ENCODE measurements at regions not wholly inside any gene's neighbourhood (a gene's known extent, or its start where the extent isn't known, plus 50 kb on each side); places are given as distances from the start of the nearest gene placed in this dataset.

- Histone ChIP-seq H3K27me3 (ENCODE audit: insufficient read depth, poor library complexity, severe bottlenecking) (no peaks in the 10 kb centered on the region), H3K36me3 (ENCODE audit: low read depth) (no peaks in the 10 kb centered on the region), H3K4me1 (ENCODE audit: insufficient read depth, poor library complexity, severe bottlenecking) (no peaks in the 10 kb centered on the region), H3K27ac (ENCODE audit: poor library complexity, severe bottlenecking) (no peak overlapping the region), H3K4me3 (ENCODE audit: severe bottlenecking) (no peak overlapping the region), H3K9me3 (ENCODE audit: severe bottlenecking) (no peaks in the 10 kb centered on the region)
- ATAC-seq (ENCODE audit: low read depth) (no peak), DNase-seq (ENCODE audit: low spot score) (no peak)
- TF ChIP-seq, protein P1, sequence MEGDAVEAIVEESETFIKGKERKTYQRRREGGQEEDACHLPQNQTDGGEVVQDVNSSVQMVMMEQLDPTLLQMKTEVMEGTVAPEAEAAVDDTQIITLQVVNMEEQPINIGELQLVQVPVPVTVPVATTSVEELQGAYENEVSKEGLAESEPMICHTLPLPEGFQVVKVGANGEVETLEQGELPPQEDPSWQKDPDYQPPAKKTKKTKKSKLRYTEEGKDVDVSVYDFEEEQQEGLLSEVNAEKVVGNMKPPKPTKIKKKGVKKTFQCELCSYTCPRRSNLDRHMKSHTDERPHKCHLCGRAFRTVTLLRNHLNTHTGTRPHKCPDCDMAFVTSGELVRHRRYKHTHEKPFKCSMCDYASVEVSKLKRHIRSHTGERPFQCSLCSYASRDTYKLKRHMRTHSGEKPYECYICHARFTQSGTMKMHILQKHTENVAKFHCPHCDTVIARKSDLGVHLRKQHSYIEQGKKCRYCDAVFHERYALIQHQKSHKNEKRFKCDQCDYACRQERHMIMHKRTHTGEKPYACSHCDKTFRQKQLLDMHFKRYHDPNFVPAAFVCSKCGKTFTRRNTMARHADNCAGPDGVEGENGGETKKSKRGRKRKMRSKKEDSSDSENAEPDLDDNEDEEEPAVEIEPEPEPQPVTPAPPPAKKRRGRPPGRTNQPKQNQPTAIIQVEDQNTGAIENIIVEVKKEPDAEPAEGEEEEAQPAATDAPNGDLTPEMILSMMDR (IDR thresholded peaks at IDR 0.05; ENCODE audit: poor library complexity, severe bottlenecking): no peak
Measured at GRCh38 chr1:224492015-224492414, 57.4 kb upstream of the WDR26 start.

GRCh38 chr1:224492632-224493031, 58.0 kb upstream of the WDR26 start:
- DNase-seq (ENCODE audit: low spot score) (no peak), ATAC-seq (ENCODE audit: low read depth) (no peak)
- Histone ChIP-seq H3K4me1 (ENCODE audit: insufficient read depth, poor library complexity, severe bottlenecking) (peaks cover 2% of the 10 kb centered on the region), H3K36me3 (ENCODE audit: low read depth) (no peaks in the 10 kb centered on the region), H3K27me3 (ENCODE audit: insufficient read depth, poor library complexity, severe bottlenecking) (no peaks in the 10 kb centered on the region), H3K4me3 (ENCODE audit: severe bottlenecking) (no peak overlapping the region), H3K27ac (ENCODE audit: poor library complexity, severe bottlenecking) (no peak overlapping the region), H3K9me3 (ENCODE audit: severe bottlenecking) (no peaks in the 10 kb centered on the region)
- TF ChIP-seq, protein P1 (IDR thresholded peaks at IDR 0.05; ENCODE audit: poor library complexity, severe bottlenecking): no peak

- no peak for ATAC-seq (ENCODE audit: low read depth)
- Histone ChIP-seq H3K4me1 (ENCODE audit: insufficient read depth, poor library complexity, severe bottlenecking) (peaks cover 9% of the 10 kb centered on the region), H3K27me3 (ENCODE audit: insufficient read depth, poor library complexity, severe bottlenecking) (no peaks in the 10 kb centered on the region), H3K9me3 (ENCODE audit: severe bottlenecking) (no peaks in the 10 kb centered on the region), H3K27ac (ENCODE audit: poor library complexity, severe bottlenecking) (no peak overlapping the region), H3K4me3 (ENCODE audit: severe bottlenecking) (no peak overlapping the region), H3K36me3 (ENCODE audit: low read depth) (no peaks in the 10 kb centered on the region)
- TF ChIP-seq, protein P1 (IDR thresholded peaks at IDR 0.05; ENCODE audit: poor library complexity, severe bottlenecking): no peak
- DNase-seq (ENCODE audit: low spot score): no peak
Measured at GRCh38 chr1:224493269-224493668, 58.7 kb upstream of the WDR26 start.

- no peak for ATAC-seq (ENCODE audit: low read depth)
- no peak for DNase-seq (ENCODE audit: low spot score)
- H3K4me3 ChIP-seq (ENCODE audit: severe bottlenecking): no peak overlapping the region
- peaks cover 19% of the 10 kb centered on the region for H3K4me1 ChIP-seq (ENCODE audit: insufficient read depth, poor library complexity, severe bottlenecking)
- H3K27ac ChIP-seq (ENCODE audit: poor library complexity, severe bottlenecking): no peak overlapping the region
- H3K27me3 ChIP-seq (ENCODE audit: insufficient read depth, poor library complexity, severe bottlenecking): no peaks in the 10 kb centered on the region
- H3K9me3 ChIP-seq (ENCODE audit: severe bottlenecking): no peaks in the 10 kb centered on the region
- no peaks in the 10 kb centered on the region for H3K36me3 ChIP-seq (ENCODE audit: low read depth)
- TF ChIP-seq, protein P1 (IDR thresholded peaks at IDR 0.05; ENCODE audit: poor library complexity, severe bottlenecking): no peak
Measured at GRCh38 chr1:224494343-224494742, 59.7 kb upstream of the WDR26 start.

GRCh38 chr1:224495866-224496265, 61.3 kb upstream of the WDR26 start:
- ATAC-seq (ENCODE audit: low read depth): no peak
- TF ChIP-seq, protein P1 (IDR thresholded peaks at IDR 0.05; ENCODE audit: poor library complexity, severe bottlenecking): no peak
- no peaks in the 10 kb centered on the region for H3K27me3 ChIP-seq (ENCODE audit: insufficient read depth, poor library complexity, severe bottlenecking)
- peaks cover 23% of the 10 kb centered on the region for H3K4me1 ChIP-seq (ENCODE audit: insufficient read depth, poor library complexity, severe bottlenecking)
- DNase-seq (ENCODE audit: low spot score): no peak
- H3K9me3 ChIP-seq (ENCODE audit: severe bottlenecking): no peaks in the 10 kb centered on the region
- H3K4me3 ChIP-seq (ENCODE audit: severe bottlenecking): no peak overlapping the region
- H3K27ac ChIP-seq (ENCODE audit: poor library complexity, severe bottlenecking): no peak overlapping the region
- H3K36me3 ChIP-seq (ENCODE audit: low read depth): no peaks in the 10 kb centered on the region

Measured in RWPE2 (cell line).